GM10266 (cell line): ENCODE measurements at regions not wholly inside any gene's neighbourhood (a gene's known extent, or its start where the extent isn't known, plus 50 kb on each side); places are given as distances from the start of the nearest gene placed in this dataset.

Source experiments
- DNase-seq: peaks from one replicate; pipeline ENCODE4 v3.0.0; 2012; ENCODE audit errors: extremely low spot score
- CTCF ChIP-seq: IDR thresholded peaks from 2 replicates; pipeline ENCODE4 v1.5.1; 2012; ENCODE audit warnings: mild to moderate bottlenecking, low read depth; ENCODE audit not compliant: control insufficient read depth, insufficient read depth; ENCODE audit errors: missing control alignments

DNA sequence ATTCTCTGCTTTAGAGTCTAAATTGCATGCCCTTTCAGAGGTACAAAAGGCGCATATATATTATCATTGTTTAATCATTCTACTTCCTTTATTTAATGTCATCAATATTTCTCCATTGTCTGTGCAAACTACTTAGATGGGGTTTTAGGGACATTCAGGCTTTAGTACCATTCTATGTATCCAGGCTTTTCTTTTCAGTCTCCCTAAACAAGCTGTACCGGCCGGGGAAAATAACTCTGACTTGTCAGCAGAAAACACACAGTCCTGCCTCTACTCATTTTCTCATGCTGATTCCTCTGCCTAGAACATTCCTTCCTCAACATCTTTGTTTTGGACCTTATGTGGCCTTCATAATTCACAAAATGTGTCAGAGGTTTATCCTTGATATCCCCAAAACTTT, 392.1 kb upstream of the DAB2 start:
- no peak for TF ChIP-seq CTCF
- DNase-seq, result no peak

DNA sequence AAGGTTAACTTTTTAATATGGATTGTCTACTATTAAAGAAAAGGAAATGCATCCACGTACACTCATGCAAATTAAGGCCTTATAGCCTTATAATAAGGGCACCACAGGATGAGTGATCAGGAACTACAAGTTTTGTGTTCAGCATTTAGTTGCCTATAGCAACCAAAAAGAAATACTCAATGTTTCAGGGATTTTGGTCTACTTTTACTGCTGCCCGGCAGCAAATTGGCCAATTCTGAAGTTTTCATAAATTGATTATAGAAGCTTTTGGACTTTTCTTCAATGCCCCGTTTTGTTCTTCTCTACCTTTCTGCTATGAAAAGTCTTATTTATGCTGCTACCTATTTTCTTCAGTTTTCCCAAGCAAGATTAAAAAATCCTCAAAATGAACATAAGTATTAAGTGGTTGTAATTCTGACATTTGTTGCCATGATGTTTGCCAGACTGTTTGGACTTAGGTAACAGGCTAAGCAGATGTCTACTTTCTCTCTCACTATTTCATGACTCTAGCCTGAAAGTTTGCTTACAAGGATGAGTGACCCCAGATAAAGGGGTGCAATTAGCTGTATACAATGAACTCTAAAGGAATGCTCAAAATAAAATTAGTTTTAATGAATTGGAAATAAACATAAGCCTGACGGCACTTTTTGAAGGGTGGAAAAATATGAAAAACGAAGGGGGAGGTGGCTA, 391.5 kb upstream of the DAB2 start:
- no peak for DNase-seq
- no peak for TF ChIP-seq CTCF

GRCh38 chr5:39815711-39816110, 390.9 kb upstream of the DAB2 start:
- DNase-seq, result no peak
- TF ChIP-seq CTCF, result no peak

- no peak for TF ChIP-seq CTCF
- DNase-seq, result no peak
Observed at GRCh38 chr5:39811381-39811780, 386.6 kb upstream of the DAB2 start.

DNA sequence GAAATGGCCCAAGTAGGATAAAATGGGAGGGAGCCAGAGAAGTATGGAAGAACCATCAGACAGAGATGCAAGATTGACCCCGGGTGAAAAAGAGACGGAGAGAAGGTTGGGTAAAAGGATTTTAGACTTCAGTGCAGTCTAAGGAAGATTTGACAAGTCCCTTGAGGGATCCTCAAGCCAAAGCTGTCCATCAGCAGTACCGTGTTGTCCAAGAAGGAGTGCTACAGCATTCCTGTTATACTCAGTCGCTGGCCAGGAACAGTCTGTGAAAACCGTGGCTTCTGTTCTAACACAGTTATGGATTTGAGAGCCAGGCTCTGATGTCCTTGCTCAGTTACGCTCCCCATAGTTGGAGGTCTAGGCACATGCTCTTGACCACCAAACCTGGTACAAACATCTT, 383.9 kb upstream of the DAB2 start:
- DNase-seq, result no peak
- no peak for TF ChIP-seq CTCF

DNA sequence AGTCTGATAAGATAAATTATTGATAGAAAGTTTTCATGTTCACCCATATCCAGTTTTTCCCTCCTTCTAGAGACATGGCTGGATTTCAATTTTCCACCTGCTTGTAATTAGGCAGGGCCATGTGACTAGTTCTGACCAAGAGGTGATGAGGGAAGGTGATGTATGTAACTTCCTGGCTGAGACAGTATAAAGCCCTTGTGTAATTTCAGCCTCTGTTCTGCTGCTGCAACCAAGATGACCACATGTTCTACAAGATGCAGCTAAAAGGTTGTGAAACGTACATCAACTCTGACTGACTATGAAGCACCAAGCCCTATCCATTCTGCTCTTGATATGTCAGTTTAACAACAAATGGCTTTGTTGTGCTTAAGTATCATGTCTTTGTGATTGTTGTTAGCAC, 376.5 kb upstream of the DAB2 start:
- no peak for DNase-seq
- no peak for TF ChIP-seq CTCF

DNA sequence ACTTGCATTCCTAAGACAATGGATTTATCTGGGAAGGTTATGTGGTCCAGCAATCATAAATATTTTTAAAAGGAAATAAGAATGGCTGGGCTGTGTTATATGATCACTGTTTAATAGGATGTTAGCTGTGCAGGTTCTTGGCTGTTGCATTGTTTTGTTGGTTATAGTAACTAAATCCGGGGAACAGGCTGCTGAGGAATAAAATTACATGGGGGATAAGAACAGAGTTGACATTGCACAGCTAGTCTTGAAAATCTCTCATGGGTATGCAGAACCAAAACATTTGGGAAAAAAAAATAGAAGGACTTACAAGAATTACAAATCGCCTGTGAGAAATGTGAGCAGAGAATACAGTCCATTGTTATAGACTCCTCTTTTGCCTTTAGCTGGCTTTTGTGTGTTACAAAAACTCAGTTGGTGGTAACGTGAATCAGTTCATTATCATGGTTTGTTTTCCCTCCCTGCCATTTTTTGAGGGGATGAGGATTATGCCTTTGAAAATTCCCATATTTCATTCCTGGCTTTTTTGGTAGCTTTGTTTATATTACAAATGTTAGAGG, 375.3 kb upstream of the DAB2 start:
- no peak for TF ChIP-seq CTCF
- DNase-seq, result no peak
